HG03521 (cell line): ENCODE measurements at regions not wholly inside any gene's neighbourhood (a gene's known extent, or its start where the extent isn't known, plus 50 kb on each side); places are given as distances from the start of the nearest gene placed in this dataset.

Experiments used
- ATAC-seq: cut with Tn5 transposase; IDR thresholded peaks from one replicate; pipeline ENCODE4 v1.9.1; 2021; ENCODE audit warnings: mild to moderate bottlenecking, moderate library complexity; ENCODE audit not compliant: unreplicated experiment

DNA sequence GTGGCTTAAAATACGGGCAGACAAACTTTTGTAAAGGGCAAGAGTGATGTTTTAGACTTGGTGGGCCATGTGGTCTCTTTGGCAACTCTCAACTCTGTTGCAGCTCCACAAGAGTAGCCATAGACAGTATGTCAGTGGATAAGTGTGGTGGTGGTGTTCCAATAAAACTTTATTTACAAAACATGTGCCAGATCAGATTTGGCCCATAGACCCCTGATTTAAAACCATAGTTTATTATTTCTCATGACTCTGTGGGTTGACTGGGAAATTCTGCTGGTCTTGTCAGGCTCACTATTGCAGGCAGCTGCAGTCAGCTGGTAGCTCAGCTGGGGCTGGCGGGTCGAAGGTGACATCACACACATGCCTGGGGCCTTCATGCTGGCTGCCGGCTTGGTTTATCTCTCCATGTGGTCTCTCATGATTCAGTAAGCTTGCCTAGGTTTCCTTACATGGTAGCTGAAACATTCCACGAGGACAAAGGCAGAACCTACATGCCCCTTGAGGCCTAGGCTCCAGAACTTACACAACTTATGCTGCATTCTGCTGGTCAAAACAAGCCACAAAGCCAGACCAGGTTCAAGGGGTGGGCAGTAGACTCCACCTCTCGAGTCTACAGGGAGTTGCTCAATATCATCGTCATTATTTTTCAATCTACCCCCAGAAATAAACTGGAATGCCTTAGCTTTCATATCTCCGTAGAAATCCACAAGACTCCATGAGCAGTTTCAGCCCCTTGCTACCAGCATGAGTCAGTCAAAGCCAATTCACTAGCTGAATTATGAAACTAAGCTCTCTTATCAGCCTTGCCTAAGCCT, 245.7 kb downstream of the WDR11 start:
- no peak for ATAC-seq

DNA sequence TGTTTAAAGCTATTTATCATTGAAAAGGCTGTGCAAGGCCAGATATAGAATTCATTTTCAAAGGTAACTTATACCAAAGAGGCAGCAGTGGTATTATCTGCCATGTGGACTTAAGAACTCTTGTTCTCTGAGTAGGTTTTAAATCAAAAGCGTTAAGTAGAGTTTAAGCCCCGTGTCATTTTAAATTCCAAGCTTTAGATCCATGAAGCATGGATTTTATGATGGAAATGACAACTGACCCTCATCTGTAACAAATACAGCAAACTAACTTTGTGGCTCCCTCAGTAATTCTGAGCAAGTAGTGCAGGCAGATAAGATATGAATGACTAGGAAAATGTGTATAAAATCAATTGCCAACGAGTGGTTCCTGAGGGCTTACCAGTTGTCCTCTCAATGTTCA, 247.0 kb downstream of the WDR11 start:
- no peak for ATAC-seq

DNA sequence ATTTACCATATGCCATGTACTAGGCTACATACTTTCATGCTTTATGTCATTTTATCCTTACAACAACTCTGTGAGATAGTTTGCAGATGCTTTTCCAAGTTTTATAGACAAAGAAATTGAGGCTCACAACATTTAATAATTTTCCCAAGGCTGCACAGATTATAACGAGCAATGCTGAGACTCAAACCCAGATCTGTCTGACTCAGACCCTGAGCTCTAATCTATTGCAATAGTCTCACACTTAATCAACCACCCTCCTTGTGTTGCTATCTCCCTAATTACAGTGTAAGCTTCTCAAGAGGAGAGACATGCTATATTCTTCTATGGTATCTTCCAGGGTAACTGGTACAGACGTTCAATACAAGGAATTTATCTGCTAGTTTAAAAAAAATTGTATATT, 247.6 kb downstream of the WDR11 start:
- ATAC-seq: no peak

DNA sequence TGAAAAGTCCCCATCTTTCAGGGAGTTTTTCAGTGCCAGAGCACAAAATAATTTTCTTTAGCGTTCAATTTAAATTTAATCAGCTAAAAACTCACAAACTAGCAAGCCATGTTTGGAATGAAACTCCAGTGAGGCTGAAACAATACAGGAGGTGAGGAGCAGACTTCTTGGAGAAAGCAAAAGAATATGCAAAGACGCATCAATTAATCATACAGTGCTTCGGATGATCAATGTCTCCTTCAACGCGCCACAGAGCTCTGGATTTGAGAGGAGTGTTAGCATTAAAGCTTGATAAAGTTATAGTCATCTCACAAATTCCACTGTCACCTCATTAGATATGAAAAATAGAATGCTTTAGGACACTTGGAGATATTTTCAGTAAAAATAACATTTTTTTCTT, 248.0 kb downstream of the WDR11 start:
- no peak for ATAC-seq

DNA sequence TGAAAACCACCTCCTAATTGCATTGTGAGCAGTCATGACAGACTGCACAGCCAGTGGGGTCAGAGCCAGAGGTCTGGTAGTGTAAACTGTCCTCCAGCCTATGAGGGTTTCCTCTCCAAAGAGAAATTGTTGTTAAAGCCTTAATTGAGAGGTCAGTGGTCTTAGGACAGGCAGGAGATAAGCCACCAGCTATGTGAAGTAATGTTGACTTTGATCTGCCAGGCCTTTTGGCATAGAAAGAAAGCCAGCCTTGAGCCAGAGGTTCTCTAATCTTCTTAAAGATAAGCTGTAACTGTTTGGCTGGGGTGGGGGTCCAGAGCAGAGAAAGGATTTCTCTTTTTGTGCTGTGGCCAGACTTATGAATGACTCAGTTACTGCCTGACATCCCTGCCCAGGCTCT, 248.4 kb downstream of the WDR11 start:
- ATAC-seq: no peak

DNA sequence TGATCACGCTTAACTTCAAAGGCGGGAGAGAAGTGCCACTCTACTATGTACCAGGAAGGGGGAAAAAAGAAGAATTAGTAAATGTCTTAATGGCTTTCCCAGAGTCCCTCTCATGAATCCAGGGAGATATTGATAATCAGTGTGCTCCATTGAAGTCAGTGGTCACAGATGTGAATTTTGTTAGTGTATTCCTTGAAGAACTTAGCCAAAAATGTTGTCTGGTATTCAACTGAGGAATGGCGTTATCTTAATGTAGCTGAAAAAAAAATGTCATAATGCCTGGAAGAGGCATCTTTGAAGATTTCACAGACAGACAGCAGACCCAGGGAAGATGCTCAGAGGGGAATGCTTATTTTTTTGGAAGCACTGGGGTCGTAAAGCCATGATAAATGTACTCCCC, 250.4 kb downstream of the WDR11 start:
- ATAC-seq: no peak

DNA sequence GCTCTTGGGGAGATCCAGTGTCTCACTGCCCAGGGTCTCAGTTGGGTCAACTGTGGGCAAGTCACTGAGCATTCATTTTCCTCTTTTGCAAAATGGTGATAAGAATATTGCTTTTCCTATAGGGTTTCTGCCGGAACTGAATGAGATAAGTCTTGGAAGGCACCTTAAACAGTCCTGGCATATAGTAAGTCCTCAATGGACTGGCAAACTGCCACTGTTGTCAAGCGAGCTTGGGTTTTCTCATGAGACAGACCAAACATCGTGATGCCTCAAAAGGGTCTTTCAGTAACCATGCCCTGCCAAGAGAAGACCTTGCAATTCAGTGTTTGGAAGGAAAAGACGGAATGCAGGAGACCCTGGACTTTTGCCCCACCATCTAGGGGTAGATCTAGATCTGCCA, 251.5 kb downstream of the WDR11 start:
- no peak for ATAC-seq

DNA sequence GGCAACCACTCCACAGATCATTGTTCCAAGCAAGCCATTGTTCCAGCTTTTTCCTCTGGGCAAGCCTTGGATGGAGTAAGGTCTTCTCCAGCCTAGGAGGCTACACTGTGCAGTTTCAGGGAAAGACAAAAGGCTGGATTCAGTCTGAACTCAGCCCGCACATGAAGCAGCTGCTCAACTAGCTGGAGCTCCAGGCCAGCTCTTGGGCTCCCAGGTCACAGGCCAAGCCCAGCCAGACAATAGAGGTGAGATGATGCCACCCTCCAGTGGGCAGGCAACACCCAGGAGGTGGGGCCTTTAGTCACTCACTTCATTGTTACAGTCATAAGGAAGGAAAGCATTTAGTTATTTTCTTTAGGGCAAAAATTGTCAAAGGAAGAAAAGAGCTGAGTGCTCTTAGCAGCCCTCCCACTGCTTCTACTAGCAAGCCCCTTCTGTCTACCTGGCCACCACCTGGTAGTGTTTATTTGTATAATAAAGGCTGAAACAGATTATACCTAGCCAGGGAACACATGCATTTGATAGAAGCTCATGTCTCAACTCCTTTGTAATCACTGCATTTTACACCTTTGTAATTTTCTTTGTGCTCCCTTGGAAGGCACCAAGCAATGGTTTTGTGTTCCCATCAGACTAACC, 253.4 kb downstream of the WDR11 start:
- ATAC-seq: no peak

DNA sequence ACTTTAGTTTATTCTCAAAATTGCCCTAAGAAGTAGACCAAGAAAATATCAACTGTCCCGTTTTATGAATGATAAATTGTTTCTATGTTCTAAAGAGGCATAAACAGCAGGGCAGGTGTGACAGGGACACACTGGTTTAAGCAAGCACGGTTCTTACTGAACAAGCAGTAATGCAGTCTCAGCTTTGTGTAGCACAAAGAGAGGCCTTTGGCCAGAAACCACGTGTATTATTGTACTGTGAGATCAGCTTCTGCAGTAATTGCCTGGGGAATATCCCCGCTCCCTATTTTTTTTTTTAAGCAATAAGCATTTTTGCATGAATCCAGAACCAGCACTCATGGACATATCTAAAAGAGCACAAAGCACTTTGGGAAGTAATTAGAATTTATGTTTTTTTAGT, 255.4 kb downstream of the WDR11 start:
- ATAC-seq: no peak

DNA sequence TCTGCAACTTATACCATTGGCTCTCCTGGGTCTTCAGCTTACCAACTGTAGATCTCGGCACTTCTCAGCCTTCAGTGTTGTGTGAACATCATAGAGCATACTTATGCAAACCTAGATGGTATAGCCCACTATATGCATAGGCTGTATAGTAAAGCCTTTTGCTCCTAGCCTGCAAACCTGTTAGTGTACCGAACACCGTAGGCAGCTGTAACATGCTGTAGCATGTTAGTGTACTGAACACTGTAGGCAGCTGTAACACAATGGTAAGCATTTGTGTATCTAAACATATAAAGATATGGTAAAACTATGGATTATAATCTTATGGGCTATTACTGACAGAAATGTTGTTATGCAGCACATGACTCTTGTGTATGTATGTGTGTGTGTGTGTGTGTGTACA, 256.9 kb downstream of the WDR11 start:
- ATAC-seq: no peak

DNA sequence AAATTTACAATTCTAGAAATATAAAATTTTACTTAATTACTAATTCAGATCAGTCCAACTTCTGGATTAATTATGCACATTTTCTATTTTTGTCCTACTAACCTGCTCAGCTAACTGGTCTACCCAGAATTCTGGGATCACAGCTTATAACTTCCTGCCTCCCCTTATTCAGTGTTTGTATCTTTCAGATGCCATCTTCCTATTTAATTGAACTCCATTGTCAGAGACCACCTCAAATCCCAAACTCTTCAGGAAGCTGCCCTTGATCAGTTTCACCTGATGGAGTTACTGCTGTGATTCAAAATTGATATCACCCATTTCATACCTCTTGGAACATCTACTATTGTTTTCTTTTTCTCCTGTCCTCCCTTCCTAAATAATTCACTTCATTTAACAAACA, 259.2 kb downstream of the WDR11 start:
- no peak for ATAC-seq

DNA sequence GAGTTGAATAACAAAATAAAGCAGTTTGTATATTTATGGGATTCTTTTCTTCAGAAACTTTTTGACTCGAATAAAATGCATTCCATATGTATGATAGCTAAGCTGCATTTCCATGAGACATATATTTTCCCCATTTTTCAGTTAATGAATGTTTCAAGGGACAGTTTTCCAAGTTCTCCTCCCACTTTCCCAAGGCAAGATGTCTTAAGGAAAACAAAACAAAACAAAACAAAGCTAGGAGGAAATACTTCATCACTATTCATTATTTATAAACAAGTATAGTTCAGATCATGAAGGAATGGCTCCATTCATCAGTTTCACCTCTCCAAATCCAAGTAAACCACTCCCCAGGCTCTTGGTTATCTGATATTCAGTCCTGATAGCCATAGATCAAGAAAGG, 261.0 kb downstream of the WDR11 start:
- no peak for ATAC-seq

DNA sequence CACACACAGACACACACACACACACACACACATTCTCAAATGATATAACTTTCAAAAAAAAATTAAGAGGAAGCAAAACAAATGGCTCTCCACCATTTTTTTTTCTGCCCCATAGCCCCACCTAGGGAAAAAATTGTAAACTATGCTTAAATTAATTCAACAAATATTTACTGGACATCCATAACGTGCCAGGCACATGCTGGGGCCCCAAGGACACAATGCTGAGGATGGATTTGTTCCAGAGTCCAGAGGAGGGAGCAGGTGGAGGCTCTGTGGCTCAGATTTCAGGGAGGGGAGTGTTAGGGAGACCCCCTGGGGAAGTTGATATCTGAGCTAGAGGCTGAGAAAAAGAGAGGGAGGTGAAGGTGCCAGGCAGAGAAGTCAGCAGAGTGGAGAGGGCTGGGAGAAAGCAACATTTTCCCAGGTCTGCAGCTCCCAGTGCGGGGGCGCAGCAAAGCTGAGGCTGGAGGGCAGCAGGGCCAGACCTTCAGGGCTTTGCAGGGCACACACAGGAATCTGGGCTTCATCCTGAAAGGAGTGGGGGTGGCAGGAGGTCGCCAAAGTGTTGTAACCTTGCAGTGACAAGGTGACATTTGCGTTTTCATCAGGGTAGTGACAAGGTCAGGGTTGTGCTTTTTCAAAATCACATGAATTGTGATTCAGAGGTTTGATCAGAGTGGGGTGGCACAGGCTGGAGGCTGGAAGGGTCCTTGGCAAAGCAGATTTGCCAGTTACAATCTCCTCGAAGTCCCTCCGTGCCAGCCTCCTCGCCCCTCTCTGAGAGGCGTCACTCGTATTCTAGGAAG, 261.6 kb downstream of the WDR11 start:
- no peak for ATAC-seq

DNA sequence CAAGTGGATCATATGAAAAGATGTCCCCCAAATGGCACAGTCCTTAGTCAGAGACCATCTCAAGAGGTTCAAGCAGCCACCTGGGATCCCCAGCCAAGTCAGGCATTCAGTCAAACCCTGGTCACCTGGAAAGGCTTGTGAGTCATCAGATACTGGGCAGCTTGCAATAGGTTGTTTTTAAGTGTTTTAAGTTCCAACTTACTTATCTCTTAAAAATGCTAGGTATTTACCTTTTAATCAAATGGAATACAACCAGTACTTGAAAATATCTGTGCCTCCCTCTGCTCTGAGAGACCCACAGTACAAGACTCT, 262.2 kb downstream of the WDR11 start:
- no peak for ATAC-seq

DNA sequence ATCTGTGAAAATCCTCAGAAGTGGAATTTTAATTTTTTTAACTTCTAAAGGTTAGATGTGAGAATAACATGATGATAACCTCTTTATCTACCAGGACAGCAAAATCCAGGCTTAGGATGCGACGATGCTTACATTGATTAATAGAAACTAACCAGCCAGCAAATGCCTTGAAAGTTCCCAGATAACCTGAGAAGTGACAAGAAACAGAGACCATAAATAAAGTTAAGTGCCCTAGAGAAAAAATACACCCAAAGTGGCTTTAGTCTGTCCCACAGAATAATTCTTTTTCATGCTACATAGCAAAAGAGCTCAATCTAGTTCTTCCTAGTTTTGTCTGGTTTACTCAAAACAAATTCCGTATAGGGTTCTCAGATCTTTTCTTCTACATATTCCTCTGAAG, 262.7 kb downstream of the WDR11 start:
- ATAC-seq: no peak

DNA sequence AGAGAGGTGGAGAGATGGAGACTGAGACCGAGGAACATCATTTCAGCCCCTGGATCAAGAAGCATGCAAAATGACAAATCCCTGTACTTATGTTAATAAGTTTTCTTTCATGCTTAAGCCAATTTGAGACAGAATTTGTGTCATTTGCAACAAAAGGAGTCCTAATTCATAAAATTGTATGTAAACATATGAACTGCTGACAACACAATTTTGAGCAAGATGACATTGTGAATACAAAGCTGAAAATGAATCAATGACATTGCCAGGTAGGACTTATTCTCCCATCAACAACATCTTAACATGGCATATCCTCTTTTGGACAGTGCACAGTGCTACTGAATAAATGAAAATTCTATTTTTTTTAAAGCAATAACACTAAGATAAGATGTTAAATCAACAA, 264.0 kb downstream of the WDR11 start:
- no peak for ATAC-seq

DNA sequence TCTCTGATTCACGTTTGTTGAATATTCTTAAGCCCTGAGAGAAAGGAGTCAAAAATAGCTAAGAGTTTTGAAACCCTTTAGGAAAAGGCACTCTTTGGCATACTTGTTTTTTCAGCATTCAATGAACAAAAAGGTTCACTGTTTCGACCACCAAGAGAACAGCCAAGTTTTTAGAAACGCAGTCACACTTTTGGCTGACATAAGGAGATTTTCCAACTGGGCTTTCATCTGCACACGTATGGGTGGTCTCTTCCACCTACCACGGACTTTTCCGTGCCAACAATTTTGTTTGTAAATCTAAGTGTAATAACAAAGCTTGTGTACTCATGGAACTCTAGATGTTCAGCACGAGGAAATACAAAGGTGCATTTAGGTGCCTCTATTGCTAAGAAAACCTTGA, 270.3 kb downstream of the WDR11 start:
- ATAC-seq: no peak

DNA sequence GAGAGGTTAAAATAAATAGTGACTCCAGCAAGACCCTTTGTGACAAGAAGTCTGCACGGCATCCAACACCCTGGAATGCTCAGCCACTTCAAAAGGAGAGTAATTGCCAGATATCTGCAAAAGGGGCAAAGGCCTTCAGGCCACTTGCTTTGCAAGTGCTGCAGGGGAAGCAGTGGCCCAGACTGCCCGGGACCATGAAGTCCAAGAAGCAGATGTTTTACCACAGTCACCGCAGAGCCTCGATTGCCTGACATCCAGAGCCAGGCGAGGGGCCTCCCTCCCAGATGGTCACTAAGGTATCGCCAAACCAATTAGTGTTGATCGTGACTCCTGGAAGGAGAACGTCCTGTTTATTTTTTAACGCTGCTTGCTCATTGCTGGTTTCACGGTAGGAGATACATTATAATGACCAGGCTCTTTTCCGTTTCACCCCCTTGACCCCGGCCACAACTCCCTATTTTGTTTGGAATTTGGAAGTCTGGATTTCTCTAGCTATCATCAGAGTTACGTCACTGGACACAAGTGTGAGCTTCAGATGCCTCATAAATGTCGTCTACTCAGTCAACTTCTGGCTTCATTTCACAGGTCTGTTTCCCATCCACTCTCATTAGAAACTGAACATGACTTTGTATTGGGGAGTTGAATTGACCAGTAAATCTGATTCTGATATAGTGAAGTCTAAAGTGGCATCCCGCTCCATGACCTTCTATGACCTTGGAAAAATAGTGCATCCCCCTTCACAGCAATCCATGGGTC, 276.2 kb downstream of the WDR11 start:
- ATAC-seq: no peak

DNA sequence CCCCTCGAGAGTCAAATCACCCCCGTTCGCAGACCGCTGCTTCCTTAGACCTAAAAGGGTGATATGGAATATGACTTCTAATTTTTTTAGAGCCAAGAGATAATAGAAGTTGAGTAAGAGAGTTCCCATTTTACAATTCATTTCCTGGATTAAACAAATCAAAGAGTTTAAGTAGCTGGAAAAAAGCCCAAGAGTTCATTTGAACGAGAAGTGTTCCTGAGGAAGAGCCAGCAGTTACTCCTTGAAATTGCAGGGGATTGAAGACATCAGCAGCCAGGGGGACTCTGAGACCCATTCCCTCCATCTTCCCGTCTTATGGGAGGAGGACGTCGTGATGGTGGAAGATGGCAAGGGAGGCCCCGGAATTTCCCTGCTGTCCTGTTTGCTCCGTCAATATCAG, 277.0 kb downstream of the WDR11 start:
- ATAC-seq: no peak

DNA sequence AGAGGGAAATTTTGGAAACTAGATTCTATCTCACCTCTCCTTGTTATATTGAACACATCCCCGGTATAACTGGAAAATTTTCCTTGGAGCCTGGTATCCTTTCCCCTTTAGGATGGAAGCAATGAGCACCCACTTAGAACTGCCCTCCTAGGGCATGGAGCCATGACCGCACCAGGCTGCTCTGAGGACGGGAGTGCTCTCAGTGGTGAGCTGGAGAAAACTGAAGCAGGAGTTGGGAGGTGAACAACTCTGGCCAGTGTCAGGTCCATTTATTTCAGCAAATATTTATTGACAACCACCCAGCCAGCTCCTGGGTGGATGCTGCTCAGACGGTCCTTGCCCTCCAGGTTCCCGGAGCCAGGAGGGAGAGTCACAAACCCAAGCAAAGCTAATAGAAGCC, 278.1 kb downstream of the WDR11 start:
- ATAC-seq: no peak

DNA sequence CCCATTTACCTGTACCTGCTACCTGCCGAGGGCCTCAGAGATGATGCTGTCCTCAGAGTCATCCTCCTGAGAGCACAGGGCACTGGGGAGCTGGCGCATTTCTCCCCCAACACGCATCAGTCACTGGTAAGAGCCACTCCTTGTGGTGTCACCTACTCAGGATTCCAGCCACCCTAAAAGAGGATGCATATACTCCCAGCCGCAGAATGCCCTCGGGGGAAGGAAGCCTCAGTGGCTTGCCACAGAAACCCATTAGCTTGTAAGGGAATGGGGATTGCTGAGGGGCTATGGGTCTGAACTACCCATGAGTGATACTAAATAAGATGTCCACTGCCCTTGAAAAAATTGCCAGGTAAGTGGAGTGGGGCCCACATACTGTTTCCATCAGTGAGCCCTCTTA, 279.2 kb downstream of the WDR11 start:
- no peak for ATAC-seq
